ENCODE measurements at regions not wholly inside any gene's neighbourhood (a gene's known extent, or its start where the extent isn't known, plus 50 kb on each side); places are given as distances from the start of the nearest gene placed in this dataset.

- TF ChIP-seq CTCF (conservative IDR thresholded peaks at IDR 0.05 in 1 of 2, IDR thresholded peaks at IDR 0.05 in 1 of 2; ENCODE audit: extremely low read depth in 1 of 2, insufficient read depth in 1 of 2, low read depth in 1 of 2, low read length in 2 of 2) (no peak), EZH2 (IDR thresholded peaks at IDR 0.05; ENCODE audit: borderline replicate concordance, low read length) (no peak)
Measured at GRCh38 chr21:19995253-19995652, 1003.0 kb upstream of the NCAM2 start.

All from mammary epithelial cell (primary cell).